ENCODE measurements at regions not wholly inside any gene's neighbourhood (a gene's known extent, or its start where the extent isn't known, plus 50 kb on each side); places are given as distances from the start of the nearest gene placed in this dataset.

DNA sequence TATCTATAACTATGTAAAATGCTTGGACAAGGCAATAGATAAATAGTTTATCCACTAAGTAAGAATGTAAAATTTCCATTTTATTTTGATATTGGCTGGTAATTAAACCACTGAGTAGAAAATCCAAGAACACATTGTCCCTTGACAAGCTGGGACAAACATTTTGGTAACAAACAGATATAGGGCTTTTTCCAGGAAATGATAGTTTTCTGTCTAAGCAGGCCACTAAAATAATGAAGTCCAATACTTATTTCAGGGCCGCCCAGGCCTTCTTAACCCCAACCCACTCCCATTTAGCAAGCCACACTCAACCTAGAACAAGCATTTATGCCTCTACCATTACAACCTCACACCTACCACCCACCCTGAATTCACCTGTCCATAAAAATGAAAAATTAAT lies 368.6 kb downstream of the PRELID2 start:
- H3K27ac Mint-ChIP-seq (ENCODE audit: unreplicated experiment): no peak overlapping the region
- no peaks in the 10 kb centered on the region for H3K36me3 Mint-ChIP-seq (ENCODE audit: unreplicated experiment)
- no peak for DNase-seq (ENCODE audit: extremely low spot score, unreplicated experiment)
- H3K9me3 Mint-ChIP-seq (ENCODE audit: unreplicated experiment): no peaks in the 10 kb centered on the region
- no peak overlapping the region for H3K4me3 Mint-ChIP-seq (ENCODE audit: unreplicated experiment)
- H3K4me1 Mint-ChIP-seq (ENCODE audit: unreplicated experiment): no peaks in the 10 kb centered on the region
- H3K27me3 Mint-ChIP-seq (ENCODE audit: unreplicated experiment): no peaks in the 10 kb centered on the region
- TF ChIP-seq CTCF (IDR thresholded peaks at IDR 0.05): no peak

- no peak overlapping the region for H3K27ac Mint-ChIP-seq (ENCODE audit: unreplicated experiment)
- H3K4me3 Mint-ChIP-seq (ENCODE audit: unreplicated experiment): no peak overlapping the region
- DNase-seq (ENCODE audit: extremely low spot score, unreplicated experiment): no peak
- no peaks in the 10 kb centered on the region for H3K9me3 Mint-ChIP-seq (ENCODE audit: unreplicated experiment)
- H3K36me3 Mint-ChIP-seq (ENCODE audit: unreplicated experiment): no peaks in the 10 kb centered on the region
- no peak for TF ChIP-seq CTCF (IDR thresholded peaks at IDR 0.05)
- no peaks in the 10 kb centered on the region for H3K4me1 Mint-ChIP-seq (ENCODE audit: unreplicated experiment)
- no peaks in the 10 kb centered on the region for H3K27me3 Mint-ChIP-seq (ENCODE audit: unreplicated experiment)
These were observed 369.5 kb downstream of the PRELID2 start for GRCh38 chr5:145465474-145466263.

DNA sequence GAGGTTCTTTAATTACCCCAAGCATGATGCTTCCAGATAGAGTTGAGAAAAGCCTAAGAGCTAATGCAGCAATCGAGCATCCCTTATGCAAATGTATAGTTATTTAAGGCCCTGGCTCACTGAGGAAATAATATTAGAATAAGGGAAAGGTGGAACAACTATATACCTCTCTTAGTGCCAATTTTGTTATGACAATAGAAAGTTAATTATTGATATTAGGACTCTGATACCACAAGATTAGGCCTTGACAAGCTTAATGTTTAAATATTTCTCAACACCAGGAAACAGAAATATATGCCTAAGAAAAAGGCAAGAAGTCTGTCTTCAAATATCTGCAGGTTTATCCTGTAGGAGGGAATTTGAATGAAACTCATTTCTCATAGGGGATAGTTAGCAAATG lies 371.0 kb downstream of the PRELID2 start:
- no peaks in the 10 kb centered on the region for H3K36me3 Mint-ChIP-seq (ENCODE audit: unreplicated experiment)
- H3K4me1 Mint-ChIP-seq (ENCODE audit: unreplicated experiment): no peaks in the 10 kb centered on the region
- no peak for TF ChIP-seq CTCF (IDR thresholded peaks at IDR 0.05)
- H3K27me3 Mint-ChIP-seq (ENCODE audit: unreplicated experiment): no peaks in the 10 kb centered on the region
- no peaks in the 10 kb centered on the region for H3K9me3 Mint-ChIP-seq (ENCODE audit: unreplicated experiment)
- no peak overlapping the region for H3K27ac Mint-ChIP-seq (ENCODE audit: unreplicated experiment)
- no peak overlapping the region for H3K4me3 Mint-ChIP-seq (ENCODE audit: unreplicated experiment)
- DNase-seq (ENCODE audit: extremely low spot score, unreplicated experiment): no peak

GRCh38 chr5:145463634-145464033 lies 371.5 kb downstream of the PRELID2 start:
- H3K27ac Mint-ChIP-seq (ENCODE audit: unreplicated experiment): no peak overlapping the region
- no peaks in the 10 kb centered on the region for H3K4me1 Mint-ChIP-seq (ENCODE audit: unreplicated experiment)
- H3K36me3 Mint-ChIP-seq (ENCODE audit: unreplicated experiment): no peaks in the 10 kb centered on the region
- H3K4me3 Mint-ChIP-seq (ENCODE audit: unreplicated experiment): no peak overlapping the region
- no peaks in the 10 kb centered on the region for H3K9me3 Mint-ChIP-seq (ENCODE audit: unreplicated experiment)
- no peak for DNase-seq (ENCODE audit: extremely low spot score, unreplicated experiment)
- TF ChIP-seq CTCF (IDR thresholded peaks at IDR 0.05): no peak
- H3K27me3 Mint-ChIP-seq (ENCODE audit: unreplicated experiment): no peaks in the 10 kb centered on the region

DNA sequence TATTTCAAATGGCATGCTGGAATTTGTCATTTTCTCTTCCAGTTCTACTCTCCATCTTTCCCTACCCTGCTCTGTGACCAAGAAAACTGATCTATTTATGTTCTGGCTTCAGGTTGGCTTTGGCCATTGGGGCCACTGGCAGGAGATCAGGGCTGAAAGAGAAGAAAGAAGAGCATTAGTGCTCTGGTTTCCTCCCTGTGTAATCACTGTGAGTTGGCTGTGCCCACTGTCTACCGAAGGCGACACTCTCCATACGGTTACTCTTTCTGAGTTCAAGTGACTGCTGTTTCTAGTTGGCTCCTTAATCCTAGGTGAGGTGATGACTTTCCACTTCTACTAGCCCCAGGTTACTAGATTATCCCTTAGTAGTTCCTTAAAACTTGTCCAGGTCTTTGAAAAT lies 372.6 kb downstream of the PRELID2 start:
- H3K4me1 Mint-ChIP-seq (ENCODE audit: unreplicated experiment): no peaks in the 10 kb centered on the region
- no peak for TF ChIP-seq CTCF (IDR thresholded peaks at IDR 0.05)
- H3K27me3 Mint-ChIP-seq (ENCODE audit: unreplicated experiment): no peaks in the 10 kb centered on the region
- H3K36me3 Mint-ChIP-seq (ENCODE audit: unreplicated experiment): no peaks in the 10 kb centered on the region
- no peaks in the 10 kb centered on the region for H3K9me3 Mint-ChIP-seq (ENCODE audit: unreplicated experiment)
- no peak overlapping the region for H3K4me3 Mint-ChIP-seq (ENCODE audit: unreplicated experiment)
- H3K27ac Mint-ChIP-seq (ENCODE audit: unreplicated experiment): no peak overlapping the region
- no peak for DNase-seq (ENCODE audit: extremely low spot score, unreplicated experiment)
